SK-N-SH (cell line): ENCODE measurements at regions not wholly inside any gene's neighbourhood (a gene's known extent, or its start where the extent isn't known, plus 50 kb on each side); places are given as distances from the start of the nearest gene placed in this dataset.

Experiments used
- CTCF ChIA-PET: fragments of 300-600, 350-600 bp; formaldehyde crosslinking; extraction: SDS; loops from one replicate; lab custom pipeline; 2021; lab: Yijun Ruan, JAX
- POLR2A ChIA-PET: fragments of 350-600 bp; sonication (Branson Sonifier 250); formaldehyde crosslinking; extraction: SDS; loops from one replicate; lab custom pipeline; 2020; ENCODE audit warnings: antibody characterized with exemption, inconsistent platforms; lab: Yijun Ruan, JAX
- DNase-seq: peaks from one replicate; pipeline ENCODE4 v3.0.0; 2012
- H2AFZ ChIP-seq: fragments of 200-600 bp; sonication (generic); 2 replicates; pipeline ENCODE4 v1.8.1; 2016; ENCODE audit warnings: antibody characterized with exemption, mild to moderate bottlenecking, low read depth
- H3F3A ChIP-seq: fragments of 200-600 bp; sonication (generic); replicated peaks from 2 replicates; pipeline ENCODE3; 2016; ENCODE audit warnings: antibody characterized with exemption, mild to moderate bottlenecking; ENCODE audit not compliant: insufficient read depth
- H3K27ac ChIP-seq, 2 experiments: fragments of 200-500 bp in 1 of 2; fragments of 200-600 bp in 1 of 2; sonication (Bioruptor generic) in 1 of 2; sonication (generic), shearing (Covaris generic) in 1 of 2; 2 replicates each; pipeline versions ENCODE4 v1.5.1 to v1.6.1; 2014 to 2016; ENCODE audit warnings: low read depth in 2 of 2, inconsistent platforms in 1 of 2, low read length in 1 of 2, mild to moderate bottlenecking in 1 of 2, mixed read lengths in 1 of 2
- H3K27me3 ChIP-seq: fragments of 200-600 bp; sonication (generic), shearing (Covaris generic); 2 replicates; pipeline ENCODE4 v1.6.1; 2016; ENCODE audit warnings: mixed run types; ENCODE audit not compliant: insufficient read depth
- H3K36me3 ChIP-seq, 2 experiments: fragments of 200-500 bp in 1 of 2; fragments of 200-600 bp in 1 of 2; sonication (Bioruptor generic) in 1 of 2; sonication (generic) in 1 of 2; replicated peaks in 1 of 2; 2 replicates each; pipeline versions ENCODE3 to v1.5.1; 2014 to 2016; ENCODE audit warnings: low read length in 1 of 2, mild to moderate bottlenecking in 1 of 2; ENCODE audit not compliant: insufficient read depth in 2 of 2, control insufficient read depth in 1 of 2
- H3K4me1 ChIP-seq, 2 experiments: fragments of 200-500 bp in 1 of 2; fragments of 200-600 bp in 1 of 2; sonication (Bioruptor generic) in 1 of 2; sonication (generic), shearing (Covaris generic) in 1 of 2; 2 replicates each; pipeline versions ENCODE4 v1.5.1 to v1.6.1; 2014 to 2016; ENCODE audit warnings: low read depth in 1 of 2, low read length in 1 of 2, mixed run types in 1 of 2; ENCODE audit not compliant: insufficient read depth in 2 of 2, control insufficient read depth in 1 of 2
- H3K4me2 ChIP-seq: fragments of 200-600 bp; sonication (generic), shearing (Covaris generic); 2 replicates; pipeline ENCODE4 v1.6.1; 2017; ENCODE audit warnings: mixed run types
- H3K4me3 ChIP-seq, 2 experiments: fragments of 200-500 bp in 1 of 2; fragments of 200-600 bp in 1 of 2; sonication (Bioruptor generic) in 1 of 2; sonication (generic), shearing (Covaris generic) in 1 of 2; 2 replicates each; pipeline versions ENCODE4 v1.5.1 to v1.8.1; 2014 to 2016; ENCODE audit warnings: low read depth in 2 of 2, inconsistent platforms in 1 of 2, low read length in 1 of 2, mild to moderate bottlenecking in 1 of 2, mixed read lengths in 1 of 2, moderate library complexity in 1 of 2
- H3K79me2 ChIP-seq: fragments of 200-600 bp; sonication (generic); 2 replicates; pipeline ENCODE4 v1.8.1; 2017; ENCODE audit warnings: mild to moderate bottlenecking; ENCODE audit not compliant: insufficient read depth
- H3K9ac ChIP-seq: fragments of 200-600 bp; sonication (generic); 2 replicates; pipeline ENCODE4 v1.6.1; 2017; ENCODE audit warnings: mixed run types
- H3K9me2 ChIP-seq: fragments of 200-600 bp; sonication (generic); 2 replicates; pipeline ENCODE4 v1.6.1; 2017; ENCODE audit warnings: mixed run types
- H3K9me3 ChIP-seq: fragments of 200-600 bp; sonication (generic); 2 replicates; pipeline ENCODE4 v1.6.1; 2017; ENCODE audit warnings: mixed run types, mild to moderate bottlenecking, moderate library complexity
- H4K20me1 ChIP-seq: fragments of 200-600 bp; sonication (generic); 2 replicates; pipeline ENCODE4 v1.6.1; 2017; ENCODE audit warnings: mild to moderate bottlenecking, mixed run types; ENCODE audit not compliant: insufficient read depth
- EP300 ChIP-seq, 2 experiments: IDR thresholded peaks; 2 replicates each; pipeline versions ENCODE4 v1.4.0 to v1.6.1; 2012; ENCODE audit warnings: borderline replicate concordance in 1 of 2, low read depth in 1 of 2, low read length in 1 of 2
- GABPA ChIP-seq: IDR thresholded peaks from 2 replicates; pipeline ENCODE4 v1.4.0; 2012; ENCODE audit warnings: low read depth, mild to moderate bottlenecking
- JUND ChIP-seq: IDR thresholded peaks from 2 replicates; pipeline ENCODE4 v1.4.0; 2012
- MAX ChIP-seq: IDR thresholded peaks from 2 replicates; pipeline ENCODE4 v1.4.0; 2012; ENCODE audit warnings: low read depth
- NFIC ChIP-seq: IDR thresholded peaks from 2 replicates; pipeline ENCODE4 v1.4.0; 2012; ENCODE audit warnings: borderline replicate concordance
- NRF1 ChIP-seq: IDR thresholded peaks from 2 replicates; pipeline ENCODE4 v1.6.1; 2012; ENCODE audit warnings: low read depth, mild to moderate bottlenecking, low read length
- PBX3 ChIP-seq: IDR thresholded peaks from 2 replicates; pipeline ENCODE4; 2012
- RAD21 ChIP-seq: IDR thresholded peaks from 2 replicates; pipeline ENCODE4 v1.6.1; 2012; ENCODE audit warnings: mild to moderate bottlenecking, low read length
- REST ChIP-seq: IDR thresholded peaks from 2 replicates; pipeline ENCODE4 v1.6.1; 2012; ENCODE audit warnings: mild to moderate bottlenecking, low read depth, low read length, moderate library complexity
- RXRA ChIP-seq: IDR thresholded peaks from 2 replicates; pipeline ENCODE4 v1.4.0; 2012; ENCODE audit warnings: low read depth, mild to moderate bottlenecking, borderline replicate concordance
- USF2 ChIP-seq: fragments of 150-350 bp; IDR thresholded peaks from 2 replicates; pipeline ENCODE4 v1.6.1; 2017; ENCODE audit warnings: antibody characterized with exemption, low read length, low read depth, borderline replicate concordance
- WGBS: methylation state at CpG from one replicate; pipeline ENCODE4 v1.1.6; 2017; ENCODE audit warnings: low lambda C conversion rate; 5-methylcytosine and 5-hydroxymethylcytosine counted together

GRCh38 chr20:24331939-24332338 is 137.5 kb upstream of the SYNDIG1 start:
- no peaks in the 10 kb centered on the region for H3K36me3 ChIP-seq
- H3F3A ChIP-seq, result no peaks in the 10 kb centered on the region
- no peak overlapping the region for H3K27ac ChIP-seq
- ChIA-PET CTCF (no interaction called here), POLR2A (no interaction called here)
- DNase-seq, result no peak
- H3K79me2 ChIP-seq, result no peaks in the 10 kb centered on the region
- TF ChIP-seq REST (no peak), RAD21 (no peak), NFIC (no peak), MAX (no peak), GABPA (no peak), JUND (no peak)
- WGBS, result 41% methylated on average over 3 of the region's 4 CpGs
- no peak overlapping the region for H3K4me2 ChIP-seq
- H3K9ac ChIP-seq, result no peak overlapping the region
- H2AFZ ChIP-seq, result no peak overlapping the region
- no peaks in the 10 kb centered on the region for H4K20me1 ChIP-seq
- H3K4me3 ChIP-seq, result no peak overlapping the region
- no peaks in the 10 kb centered on the region for H3K9me3 ChIP-seq
- no peaks in the 10 kb centered on the region for H3K27me3 ChIP-seq
- H3K4me1 ChIP-seq, result no peaks in the 10 kb centered on the region
- no peaks in the 10 kb centered on the region for H3K9me2 ChIP-seq

GRCh38 chr20:24328901-24329300 is 140.5 kb upstream of the SYNDIG1 start:
- H3K9ac ChIP-seq, result no peak overlapping the region
- 25% methylated on average over 2 of the region's 2 CpGs for WGBS
- no peaks in the 10 kb centered on the region for H3K79me2 ChIP-seq
- POLR2A ChIA-PET, result no interaction called here
- H3K9me3 ChIP-seq, result no peaks in the 10 kb centered on the region
- H3K36me3 ChIP-seq, result no peaks in the 10 kb centered on the region
- no peaks in the 10 kb centered on the region for H3K9me2 ChIP-seq
- no peaks in the 10 kb centered on the region for H3K4me1 ChIP-seq
- H3K27ac ChIP-seq, result no peak overlapping the region
- no peak overlapping the region for H2AFZ ChIP-seq
- H3F3A ChIP-seq, result no peaks in the 10 kb centered on the region
- H3K4me2 ChIP-seq, result no peak overlapping the region
- H3K4me3 ChIP-seq, result no peak overlapping the region
- no peaks in the 10 kb centered on the region for H4K20me1 ChIP-seq
- DNase-seq, result no peak
- no peaks in the 10 kb centered on the region for H3K27me3 ChIP-seq
- TF ChIP-seq RXRA (no peak), NRF1 (no peak), PBX3 (no peak), EP300 (IDR thresholded peaks at IDR 0.05; ENCODE audit: borderline replicate concordance in 1 of 2, low read depth in 1 of 2, low read length in 1 of 2) (no peak), USF2 (no peak)
- CTCF ChIA-PET, result no interaction called here
